C4-2B (cell line): ENCODE measurements at regions not wholly inside any gene's neighbourhood (a gene's known extent, or its start where the extent isn't known, plus 50 kb on each side); places are given as distances from the start of the nearest gene placed in this dataset.
"Not testable (repeated sequence)": the region's sequence is repeated elsewhere in the genome, so short reads cannot be mapped to it uniquely, and the experiment has no call there.

ENCODE experiments used
- H3K27ac ChIP-seq: fragments of 450-650 bp; 2 replicates; pipeline ENCODE4 v1.5.1; 2017
- ZFX ChIP-seq: fragments of 450-650 bp; IDR thresholded peaks from 2 replicates; pipeline ENCODE4 v1.6.1; 2017
- TF ChIP-seq, protein P1 (sequence below): fragments of 450-650 bp; conservative IDR thresholded peaks from 2 replicates; pipeline ENCODE4 v1.5.1; 2017; ENCODE audit warnings: mild to moderate bottlenecking

DNA sequence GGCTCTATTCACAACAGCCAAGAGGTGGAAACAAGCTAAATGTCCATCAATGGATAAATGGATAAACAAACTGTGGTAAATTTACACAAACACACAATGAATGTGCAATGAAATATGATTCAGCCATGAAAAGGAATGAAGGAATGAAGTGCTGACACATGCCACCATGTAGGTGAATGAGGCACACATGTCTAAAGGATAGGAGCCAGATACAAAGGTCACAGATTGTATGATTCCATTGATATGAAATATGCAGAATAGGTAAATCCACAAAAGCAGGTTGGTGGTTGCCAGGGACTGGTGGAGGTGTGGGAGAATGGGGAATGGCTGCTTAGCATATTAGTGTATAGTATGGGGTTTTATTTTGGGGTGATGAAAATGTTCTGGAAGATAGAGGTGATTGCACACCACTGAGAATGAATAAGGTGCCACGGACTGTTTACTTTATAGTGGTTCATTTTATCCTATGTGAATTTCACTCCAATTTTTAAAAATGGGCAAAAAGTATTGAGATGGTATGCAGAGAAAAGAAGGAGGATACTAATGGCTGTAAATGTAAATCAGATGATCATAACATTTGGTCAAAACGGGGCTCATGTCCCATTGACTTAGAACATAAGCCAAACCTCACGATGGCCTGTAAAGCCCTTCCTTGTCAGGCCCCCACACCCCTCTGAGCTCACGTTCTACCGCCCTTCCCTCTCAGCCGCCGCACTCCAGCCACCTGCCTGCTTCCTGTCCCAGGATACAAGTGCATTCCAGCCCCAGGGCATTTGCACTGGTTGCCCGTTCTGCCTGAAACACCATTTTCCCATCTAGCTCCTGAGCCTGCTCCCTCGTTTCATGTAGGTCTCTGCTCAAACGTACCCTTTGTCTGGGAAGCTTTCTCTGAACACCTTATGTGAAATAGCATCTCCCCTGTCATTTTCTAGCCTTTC lies 165.5 kb downstream of the DDX1 start:
- H3K27ac ChIP-seq, result no peak overlapping the region
- TF ChIP-seq ZFX, result no peak
- TF ChIP-seq, protein P1, sequence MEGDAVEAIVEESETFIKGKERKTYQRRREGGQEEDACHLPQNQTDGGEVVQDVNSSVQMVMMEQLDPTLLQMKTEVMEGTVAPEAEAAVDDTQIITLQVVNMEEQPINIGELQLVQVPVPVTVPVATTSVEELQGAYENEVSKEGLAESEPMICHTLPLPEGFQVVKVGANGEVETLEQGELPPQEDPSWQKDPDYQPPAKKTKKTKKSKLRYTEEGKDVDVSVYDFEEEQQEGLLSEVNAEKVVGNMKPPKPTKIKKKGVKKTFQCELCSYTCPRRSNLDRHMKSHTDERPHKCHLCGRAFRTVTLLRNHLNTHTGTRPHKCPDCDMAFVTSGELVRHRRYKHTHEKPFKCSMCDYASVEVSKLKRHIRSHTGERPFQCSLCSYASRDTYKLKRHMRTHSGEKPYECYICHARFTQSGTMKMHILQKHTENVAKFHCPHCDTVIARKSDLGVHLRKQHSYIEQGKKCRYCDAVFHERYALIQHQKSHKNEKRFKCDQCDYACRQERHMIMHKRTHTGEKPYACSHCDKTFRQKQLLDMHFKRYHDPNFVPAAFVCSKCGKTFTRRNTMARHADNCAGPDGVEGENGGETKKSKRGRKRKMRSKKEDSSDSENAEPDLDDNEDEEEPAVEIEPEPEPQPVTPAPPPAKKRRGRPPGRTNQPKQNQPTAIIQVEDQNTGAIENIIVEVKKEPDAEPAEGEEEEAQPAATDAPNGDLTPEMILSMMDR, result no peak

DNA sequence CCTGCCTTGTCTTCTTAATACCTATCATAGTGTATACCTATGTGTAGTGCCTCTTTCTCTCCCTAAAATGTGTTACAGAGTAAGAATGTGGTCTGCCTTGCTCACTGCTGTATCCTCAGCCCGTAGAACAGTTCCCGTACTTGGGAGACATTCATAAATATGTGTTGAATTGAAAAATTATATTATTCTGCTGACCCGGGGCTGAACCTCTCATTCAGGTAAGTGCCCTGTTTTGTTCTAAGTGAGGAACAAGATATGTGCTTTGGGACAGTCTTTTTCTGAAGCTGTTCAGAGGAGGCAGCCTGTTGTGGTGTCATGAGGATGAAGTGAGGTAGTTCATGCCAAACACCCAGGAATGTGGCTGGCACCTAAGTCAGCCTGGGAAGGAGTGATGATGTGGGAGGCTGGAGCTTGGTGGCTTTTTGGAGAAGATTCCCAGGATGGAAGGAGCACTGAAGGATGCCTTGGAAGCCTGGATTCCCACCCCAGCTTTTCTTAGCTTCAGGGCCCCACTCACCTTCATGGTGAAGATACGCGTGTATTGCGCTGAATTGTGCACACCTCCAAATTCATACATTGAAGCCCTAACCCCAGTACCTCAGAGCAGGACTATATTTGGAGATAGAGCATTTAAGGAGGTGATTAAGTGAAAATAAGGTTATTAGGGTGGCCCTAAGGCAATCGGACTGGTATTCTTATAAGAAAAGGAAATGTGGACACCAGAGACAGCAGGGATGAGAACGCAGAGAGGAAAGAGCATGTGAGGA lies 166.3 kb downstream of the DDX1 start:
- H3K27ac ChIP-seq, result no peak overlapping the region
- TF ChIP-seq, protein P1, result no peak
- no peak for TF ChIP-seq ZFX

DNA sequence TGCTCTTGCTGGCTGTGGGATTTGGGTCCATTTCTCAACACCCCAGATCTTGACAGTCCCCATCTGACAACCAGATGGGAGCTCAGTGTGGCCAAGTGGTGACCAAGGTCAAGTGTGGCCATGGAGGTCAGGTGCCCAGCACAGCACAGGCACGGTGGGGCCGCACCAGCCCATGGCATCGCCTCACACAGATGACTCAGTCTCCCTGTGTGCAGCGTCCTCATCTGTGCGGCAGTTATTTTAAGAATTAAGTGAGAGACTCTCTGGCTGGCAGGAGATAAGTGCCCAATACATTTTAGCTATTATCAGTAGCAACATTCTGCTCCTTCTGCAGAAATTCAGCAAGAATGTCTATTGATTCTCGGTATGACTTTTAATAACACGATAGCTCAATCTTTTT lies 167.2 kb downstream of the DDX1 start:
- H3K27ac ChIP-seq, result no peak overlapping the region
- TF ChIP-seq, protein P1, result no peak
- TF ChIP-seq ZFX, result no peak

DNA sequence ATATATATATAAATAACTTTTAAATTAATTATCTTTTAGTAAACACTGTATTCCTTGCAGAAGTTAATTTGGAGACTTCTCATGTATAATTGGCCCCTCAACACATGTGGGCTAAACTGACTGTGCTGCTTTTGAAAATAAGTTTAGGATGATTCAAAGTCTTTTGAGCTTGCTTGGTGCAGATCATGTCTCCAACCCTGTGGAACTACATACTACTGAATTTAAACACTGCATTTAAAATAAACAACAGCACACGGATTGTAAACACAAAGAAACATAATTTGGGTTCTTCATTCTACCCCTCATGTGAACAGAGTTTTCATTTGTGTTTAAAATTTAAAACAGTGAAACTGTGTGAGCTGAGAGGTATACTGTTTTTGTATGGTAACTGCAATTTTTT lies 167.7 kb downstream of the DDX1 start:
- no peak overlapping the region for H3K27ac ChIP-seq
- TF ChIP-seq, protein P1, result no peak
- no peak for TF ChIP-seq ZFX

DNA sequence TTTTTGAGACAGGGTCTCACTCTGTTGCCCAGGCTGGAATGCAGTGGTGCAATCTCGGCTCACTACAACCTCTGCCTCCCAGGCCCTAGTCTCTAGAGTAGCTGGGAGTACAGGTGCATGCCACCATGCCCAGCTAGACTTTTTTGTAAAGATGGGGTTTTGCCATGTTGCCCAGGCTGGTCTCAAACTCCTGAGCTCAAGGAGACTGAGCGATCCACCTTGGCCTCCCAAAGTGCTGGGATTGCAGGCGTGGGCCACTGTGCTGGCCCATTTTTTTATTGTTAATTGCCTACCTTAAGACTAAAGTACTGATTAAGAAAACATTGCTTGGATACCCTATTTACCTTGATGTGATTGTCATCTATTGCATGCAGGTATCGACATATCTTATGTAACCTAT lies 168.1 kb downstream of the DDX1 start:
- not testable (repeated sequence) for H3K27ac ChIP-seq

DNA sequence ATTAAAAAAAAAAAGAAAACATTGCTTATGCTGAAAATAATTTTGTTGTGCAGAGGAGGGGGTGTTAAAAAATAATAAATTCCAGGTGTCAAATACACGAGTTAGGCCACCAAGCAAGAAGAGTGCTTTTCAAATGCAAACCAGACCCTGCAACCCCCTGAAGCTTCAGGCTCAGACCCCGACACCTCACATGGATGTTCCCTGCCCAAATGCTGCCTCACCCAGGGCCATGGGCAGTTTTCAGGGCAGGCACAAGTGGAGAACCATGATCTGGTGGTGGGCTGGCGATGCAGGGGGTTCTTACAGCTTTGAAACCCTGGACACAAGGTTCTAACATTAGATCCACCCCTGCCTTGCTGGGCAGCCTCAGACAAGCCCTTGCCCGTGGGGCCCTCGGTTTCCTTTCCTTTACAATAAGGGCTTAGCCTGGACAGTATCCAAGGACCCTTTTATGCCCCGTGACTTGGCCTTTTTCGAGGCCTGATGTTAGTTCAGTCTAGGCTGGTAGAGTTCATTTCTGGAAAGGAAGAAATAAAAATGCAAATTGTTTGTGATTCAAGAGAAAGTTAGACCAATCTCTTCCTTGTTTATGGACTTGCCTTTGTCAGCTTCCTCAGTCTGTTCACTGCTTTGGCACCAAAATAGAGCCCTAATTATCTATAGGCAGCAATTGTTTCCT lies 168.7 kb downstream of the DDX1 start:
- TF ChIP-seq, protein P1, result no peak
- no peak for TF ChIP-seq ZFX
- H3K27ac ChIP-seq, result no peak overlapping the region

DNA sequence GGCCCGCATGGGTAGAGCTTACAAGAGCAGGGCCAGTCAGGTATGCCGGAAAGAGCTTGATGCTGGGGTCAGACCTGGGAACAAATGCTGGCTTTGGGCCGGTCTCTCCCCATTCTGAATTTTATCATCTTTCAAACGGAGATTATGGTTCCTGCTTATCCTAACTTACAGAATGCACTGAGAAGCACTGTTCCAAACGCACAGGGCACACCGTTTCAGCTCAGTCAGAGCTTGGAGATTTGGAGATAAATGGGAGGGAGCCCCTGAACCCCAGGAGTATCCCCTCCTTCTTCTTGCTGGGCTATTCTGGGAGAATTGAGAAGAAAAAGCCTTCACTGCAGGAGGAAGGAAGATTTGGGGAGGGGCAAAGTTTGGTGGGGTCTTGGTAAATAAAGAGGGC lies 169.4 kb downstream of the DDX1 start:
- no peak overlapping the region for H3K27ac ChIP-seq
- TF ChIP-seq ZFX, result no peak
- TF ChIP-seq, protein P1, result no peak
